PFSK-1 (cell line): ENCODE measurements at regions not wholly inside any gene's neighbourhood (a gene's known extent, or its start where the extent isn't known, plus 50 kb on each side); places are given as distances from the start of the nearest gene placed in this dataset.

Experiments used
- FOXP2 ChIP-seq: optimal IDR thresholded peaks from 2 replicates; pipeline ENCODE3; 2011; ENCODE audit warnings: borderline replicate concordance, control low read depth, inconsistent platforms; ENCODE audit not compliant: insufficient read depth; ENCODE audit errors: extremely low read length, extremely low read depth
- POLR2AphosphoS5 ChIP-seq: IDR thresholded peaks from 2 replicates; pipeline ENCODE4 v1.6.1; 2012; ENCODE audit warnings: low read depth, mild to moderate bottlenecking, control low read depth, low read length, moderate library complexity
- SIN3A ChIP-seq: IDR thresholded peaks from 2 replicates; pipeline ENCODE4 v1.6.1; 2012; ENCODE audit warnings: mild to moderate bottlenecking, low read length, moderate library complexity, borderline replicate concordance; ENCODE audit not compliant: insufficient read depth
- TAF1 ChIP-seq: IDR thresholded peaks from 2 replicates; pipeline ENCODE4 v1.6.1; 2012; ENCODE audit warnings: low read length, control low read depth, borderline replicate concordance; ENCODE audit not compliant: insufficient read depth
- TF ChIP-seq, protein P1 (sequence below), 2 experiments: IDR thresholded peaks; 2 replicates each; pipeline versions ENCODE4 v1.6.1 to v1.8.0; 2011 to 2012; ENCODE audit warnings: low read depth in 2 of 2, low read length in 2 of 2, control low read depth in 1 of 2, inconsistent platforms in 1 of 2, mild to moderate bottlenecking in 1 of 2, moderate library complexity in 1 of 2; ENCODE audit not compliant: insufficient read depth in 1 of 2

DNA sequence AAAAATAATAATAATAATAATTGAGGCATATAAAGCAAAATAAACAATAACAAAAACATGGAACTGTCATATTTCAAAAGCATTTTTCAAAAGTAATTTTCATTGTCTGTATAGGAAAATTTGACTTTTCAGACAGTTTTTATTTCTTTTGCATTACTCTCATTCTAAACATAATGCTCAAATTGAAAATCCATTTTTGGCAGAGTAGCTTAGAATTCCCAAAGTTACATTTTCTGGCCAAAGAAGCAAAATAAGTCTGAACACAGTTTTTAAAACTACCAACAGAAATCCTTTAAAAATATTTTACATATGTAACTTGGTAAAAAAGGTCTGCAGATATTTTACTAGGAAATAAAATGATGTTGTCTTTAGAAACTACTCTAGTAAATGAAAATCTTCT is 535.4 kb downstream of the ANKRD7 start:
- TF ChIP-seq TAF1 = no peak

DNA sequence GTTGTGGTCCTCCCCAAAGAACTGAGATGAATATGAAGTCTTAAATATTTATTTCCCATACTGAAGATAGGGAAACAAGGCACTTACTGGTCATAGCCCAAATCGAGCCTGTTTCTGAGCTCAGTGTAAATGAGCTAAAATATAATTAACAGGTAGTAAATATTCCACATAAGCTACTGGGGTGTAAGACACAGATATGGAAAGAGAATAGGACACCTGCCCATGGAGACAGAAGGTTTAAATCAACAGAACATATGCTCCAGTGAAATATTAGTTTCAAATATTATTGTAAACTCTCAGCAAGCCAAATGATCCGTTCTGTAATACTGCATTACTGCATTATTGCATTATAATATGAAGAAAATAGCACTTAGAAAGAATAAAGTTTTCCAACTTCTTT is 537.9 kb downstream of the ANKRD7 start:
- no peak for TF ChIP-seq POLR2AphosphoS5
- TF ChIP-seq SIN3A = no peak
- no peak for TF ChIP-seq TAF1
- TF ChIP-seq, protein P1, sequence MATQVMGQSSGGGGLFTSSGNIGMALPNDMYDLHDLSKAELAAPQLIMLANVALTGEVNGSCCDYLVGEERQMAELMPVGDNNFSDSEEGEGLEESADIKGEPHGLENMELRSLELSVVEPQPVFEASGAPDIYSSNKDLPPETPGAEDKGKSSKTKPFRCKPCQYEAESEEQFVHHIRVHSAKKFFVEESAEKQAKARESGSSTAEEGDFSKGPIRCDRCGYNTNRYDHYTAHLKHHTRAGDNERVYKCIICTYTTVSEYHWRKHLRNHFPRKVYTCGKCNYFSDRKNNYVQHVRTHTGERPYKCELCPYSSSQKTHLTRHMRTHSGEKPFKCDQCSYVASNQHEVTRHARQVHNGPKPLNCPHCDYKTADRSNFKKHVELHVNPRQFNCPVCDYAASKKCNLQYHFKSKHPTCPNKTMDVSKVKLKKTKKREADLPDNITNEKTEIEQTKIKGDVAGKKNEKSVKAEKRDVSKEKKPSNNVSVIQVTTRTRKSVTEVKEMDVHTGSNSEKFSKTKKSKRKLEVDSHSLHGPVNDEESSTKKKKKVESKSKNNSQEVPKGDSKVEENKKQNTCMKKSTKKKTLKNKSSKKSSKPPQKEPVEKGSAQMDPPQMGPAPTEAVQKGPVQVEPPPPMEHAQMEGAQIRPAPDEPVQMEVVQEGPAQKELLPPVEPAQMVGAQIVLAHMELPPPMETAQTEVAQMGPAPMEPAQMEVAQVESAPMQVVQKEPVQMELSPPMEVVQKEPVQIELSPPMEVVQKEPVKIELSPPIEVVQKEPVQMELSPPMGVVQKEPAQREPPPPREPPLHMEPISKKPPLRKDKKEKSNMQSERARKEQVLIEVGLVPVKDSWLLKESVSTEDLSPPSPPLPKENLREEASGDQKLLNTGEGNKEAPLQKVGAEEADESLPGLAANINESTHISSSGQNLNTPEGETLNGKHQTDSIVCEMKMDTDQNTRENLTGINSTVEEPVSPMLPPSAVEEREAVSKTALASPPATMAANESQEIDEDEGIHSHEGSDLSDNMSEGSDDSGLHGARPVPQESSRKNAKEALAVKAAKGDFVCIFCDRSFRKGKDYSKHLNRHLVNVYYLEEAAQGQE (IDR thresholded peaks at IDR 0.05; ENCODE audit: insufficient read depth in 1 of 2, low read depth in 2 of 2, low read length in 2 of 2) = no peak
- TF ChIP-seq FOXP2 = no peak

- TF ChIP-seq SIN3A = no peak
- TF ChIP-seq POLR2AphosphoS5 = no peak
These were observed 539.7 kb downstream of the ANKRD7 start for GRCh38 chr7:118764221-118764620.

DNA sequence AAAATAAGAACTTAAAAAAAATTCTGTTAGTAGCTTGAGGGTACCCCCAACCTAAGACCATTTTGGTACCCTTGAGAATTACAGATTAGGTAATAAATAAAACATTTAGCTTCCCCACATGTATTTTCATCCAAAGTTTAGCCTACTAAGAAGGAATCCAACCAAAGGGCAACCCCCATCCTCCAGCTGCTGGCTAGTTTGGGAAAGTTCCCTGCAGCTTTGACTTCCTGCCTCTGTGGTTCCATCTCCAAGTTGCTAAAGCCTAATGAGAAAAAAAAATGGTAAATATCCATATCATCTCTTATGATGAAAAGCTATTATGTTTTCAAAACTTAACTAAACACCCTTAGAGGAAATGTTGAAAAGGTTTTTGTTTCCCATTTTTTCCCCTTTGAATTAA is 547.2 kb downstream of the ANKRD7 start:
- TF ChIP-seq FOXP2 (no peak), POLR2AphosphoS5 (no peak), TAF1 (no peak)
- TF ChIP-seq, protein P1 (IDR thresholded peaks at IDR 0.05; ENCODE audit: insufficient read depth in 1 of 2, low read depth in 2 of 2, low read length in 2 of 2) = no peak

DNA sequence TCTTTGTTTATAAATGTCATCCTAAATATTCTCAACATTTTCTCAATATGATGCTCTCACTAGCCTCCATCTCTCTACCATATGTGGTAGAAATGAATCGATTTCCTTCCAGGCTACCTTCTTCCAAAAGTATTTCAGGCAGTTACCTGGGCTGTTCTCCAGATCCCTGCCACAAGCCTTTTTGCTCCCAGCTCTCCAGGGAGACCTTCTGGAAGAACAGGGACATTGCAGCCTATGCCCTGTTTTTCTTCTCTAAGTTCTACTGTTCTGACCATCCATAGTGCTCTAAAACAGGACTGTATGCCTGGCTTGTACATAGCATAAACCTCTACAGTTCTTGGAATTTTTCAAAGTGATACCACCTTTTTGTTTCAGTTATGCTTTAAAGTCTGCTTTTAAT is 552.8 kb downstream of the ANKRD7 start:
- no peak for TF ChIP-seq FOXP2
- TF ChIP-seq, protein P1 (IDR thresholded peaks at IDR 0.05; ENCODE audit: insufficient read depth in 1 of 2, low read depth in 2 of 2, low read length in 2 of 2) = no peak
- TF ChIP-seq POLR2AphosphoS5 = no peak
- no peak for TF ChIP-seq TAF1
- TF ChIP-seq SIN3A = no peak

GRCh38 chr7:118792682-118793081 is 568.2 kb downstream of the ANKRD7 start:
- TF ChIP-seq, protein P1 (IDR thresholded peaks at IDR 0.05; ENCODE audit: insufficient read depth in 1 of 2, low read depth in 2 of 2, low read length in 2 of 2) = no peak
- TF ChIP-seq SIN3A = no peak
- TF ChIP-seq TAF1 = no peak
- no peak for TF ChIP-seq FOXP2
- no peak for TF ChIP-seq POLR2AphosphoS5
